ENCODE measurements at regions not wholly inside any gene's neighbourhood (a gene's known extent, or its start where the extent isn't known, plus 50 kb on each side); places are given as distances from the start of the nearest gene placed in this dataset.

GRCh38 chr21:27134516-27134915 is 167.6 kb upstream of the ADAMTS5 start:
- Histone ChIP-seq H3K79me2 (replicated peaks; ENCODE audit: insufficient read depth) (no peaks in the 10 kb centered on the region), H3K4me3 (no peak overlapping the region), H3K9me2 (ENCODE audit: insufficient read depth) (no peaks in the 10 kb centered on the region), H3K4me1 (ENCODE audit: insufficient read depth) (0 out of 2 replicates have a peak, but pooled peaks cover 7% of the 10 kb centered on the region), H3F3A (replicated peaks; ENCODE audit: low read depth) (no peaks in the 10 kb centered on the region), H3K27ac (ENCODE audit: low read depth) (no peak overlapping the region), H3K4me2 (no peak overlapping the region), H2AFZ (no peak overlapping the region), H3K36me3 (ENCODE audit: insufficient read depth) (no peaks in the 10 kb centered on the region), H4K20me1 (replicated peaks; ENCODE audit: insufficient read depth) (no peaks in the 10 kb centered on the region), H3K27me3 (ENCODE audit: insufficient read depth) (no peaks in the 10 kb centered on the region)
- H3K27me3 Mint-ChIP-seq (ENCODE audit: insufficient read depth, low read depth, poor library complexity), result no peaks in the 10 kb centered on the region
- H3K4me1 Mint-ChIP-seq, result peaks cover 13% of the 10 kb centered on the region
- ATAC-seq (no peak), DNase-seq (ENCODE audit: low spot score) (no peak)
- no peak overlapping the region for H3K27ac Mint-ChIP-seq
- H3K9me3 Mint-ChIP-seq, result no peaks in the 10 kb centered on the region
- TF ChIP-seq ZNF462 (CRISPR knock-in tag; IDR thresholded peaks at IDR 0.05), result no peak
- no peak for TF ChIP-seq CREB1 (CRISPR knock-in tag; IDR thresholded peaks at IDR 0.05; ENCODE audit: low read depth)
- TF ChIP-seq JUNB (IDR thresholded peaks at IDR 0.05; ENCODE audit: unreplicated experiment), result no peak
- no peak for TF ChIP-seq ETS1 (IDR thresholded peaks at IDR 0.05)
- no peak for TF ChIP-seq REST (IDR thresholded peaks at IDR 0.05; ENCODE audit: unreplicated experiment)
- no peak for TF ChIP-seq EZH2 (IDR thresholded peaks at IDR 0.05; ENCODE audit: low read depth, unreplicated experiment)
- TF ChIP-seq POLR2AphosphoS5 (IDR thresholded peaks at IDR 0.05; ENCODE audit: low read depth), result no peak
- TF ChIP-seq ZNF331 (CRISPR knock-in tag; IDR thresholded peaks at IDR 0.05; ENCODE audit: low read depth), result no peak
- TF ChIP-seq STAT1 (IDR thresholded peaks at IDR 0.05; ENCODE audit: unreplicated experiment), result no peak
- no peak for TF ChIP-seq EZH2phosphoT487 (IDR thresholded peaks at IDR 0.05; ENCODE audit: unreplicated experiment)
- TF ChIP-seq ZNF114 (CRISPR knock-in tag; IDR thresholded peaks at IDR 0.05), result no peak
- no peak for TF ChIP-seq CTCF (conservative IDR thresholded peaks at IDR 0.05; ENCODE audit: low read depth in 2 of 2)
- TF ChIP-seq NANOG (IDR thresholded peaks at IDR 0.05; ENCODE audit: borderline replicate concordance), result no peak
- H3K4me3 Mint-ChIP-seq, result no peak overlapping the region
- no peaks in the 10 kb centered on the region for H3K36me3 Mint-ChIP-seq (ENCODE audit: low read depth)

Data from GM23338 (cell line).